Stimulated activated naive CD4-positive, alpha-beta T cell treated with Interleukin-2 at 50 U/mL for 16 hours (primary cell): ENCODE measurements at regions not wholly inside any gene's neighbourhood (a gene's known extent, or its start where the extent isn't known, plus 50 kb on each side); places are given as distances from the start of the nearest gene placed in this dataset.

Experiments
- DNase-seq: peaks from one replicate; lab custom pipeline; 2025; lab: John Stamatoyannopoulos, UW

DNA sequence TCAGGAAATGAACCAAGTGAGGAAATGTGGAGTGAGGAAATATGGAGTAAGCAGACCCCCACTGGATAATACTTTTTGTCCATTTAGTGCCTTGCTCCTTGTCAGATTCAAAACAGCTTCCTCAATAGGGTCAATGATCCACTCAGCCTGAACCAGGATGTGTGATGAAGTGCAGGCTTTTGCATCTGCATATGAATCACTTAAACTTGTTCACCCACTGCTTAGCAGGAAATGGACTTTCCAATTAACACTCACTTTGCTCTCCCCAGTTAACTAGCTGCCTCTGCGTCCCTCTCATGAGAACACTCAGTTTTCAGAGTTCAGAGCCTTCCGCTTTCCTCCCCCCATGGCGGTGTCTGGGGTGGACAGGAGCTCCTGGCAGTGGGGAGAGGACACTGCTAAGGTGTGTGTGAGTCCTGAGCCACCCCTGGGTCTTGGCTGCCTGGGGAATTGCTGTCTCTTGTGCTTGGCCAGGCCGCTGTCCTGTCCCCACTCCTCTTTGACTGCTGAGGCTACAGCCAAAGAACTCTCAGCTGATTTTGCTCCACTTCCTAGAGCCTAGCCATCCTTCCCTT lies 621.8 kb downstream of the CDH26 start:
- no peak for DNase-seq

DNA sequence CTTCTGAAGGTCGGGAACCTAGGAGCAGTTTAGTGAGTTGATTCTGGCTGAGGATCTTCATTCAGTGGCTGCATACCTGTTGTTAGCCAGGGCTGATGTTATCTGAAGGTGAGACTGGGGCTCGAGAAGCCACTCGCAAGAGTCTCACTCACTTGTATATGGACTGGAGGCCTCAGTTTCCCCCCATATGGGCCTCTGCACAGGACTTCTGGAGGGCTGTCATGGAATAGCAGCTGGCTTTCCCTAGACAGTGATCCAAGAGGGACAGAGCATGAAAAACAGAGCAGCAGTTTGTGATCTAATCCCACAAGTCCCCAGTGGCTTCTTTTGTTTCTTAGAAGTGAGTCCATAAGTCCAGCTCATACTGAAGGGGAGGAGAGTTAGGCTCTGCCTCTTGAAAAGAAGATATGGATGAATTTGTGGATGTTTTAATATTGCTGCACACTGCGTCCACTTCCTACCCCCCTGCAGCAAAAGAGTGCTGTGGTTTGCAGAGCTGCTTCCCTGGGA lies 623.4 kb downstream of the CDH26 start:
- DNase-seq = no peak

DNA sequence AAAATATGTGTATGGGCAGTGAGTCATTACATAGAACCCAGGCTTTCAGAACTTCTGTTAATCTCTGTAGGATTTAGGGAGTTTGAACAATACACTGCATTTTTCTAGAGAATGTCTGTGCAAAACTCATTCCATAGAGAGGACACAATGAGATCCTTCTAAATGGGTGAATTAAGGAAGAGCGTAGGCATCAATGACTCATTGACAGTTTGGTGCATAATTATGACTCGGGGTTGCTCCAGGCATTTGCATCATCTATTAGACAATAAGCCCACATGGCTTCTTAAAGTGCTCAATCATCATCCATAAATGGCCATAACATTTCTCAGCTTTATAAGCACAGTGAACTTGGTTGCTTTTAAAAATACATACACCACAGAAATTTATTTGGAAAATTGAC lies 625.5 kb downstream of the CDH26 start:
- no peak for DNase-seq

DNA sequence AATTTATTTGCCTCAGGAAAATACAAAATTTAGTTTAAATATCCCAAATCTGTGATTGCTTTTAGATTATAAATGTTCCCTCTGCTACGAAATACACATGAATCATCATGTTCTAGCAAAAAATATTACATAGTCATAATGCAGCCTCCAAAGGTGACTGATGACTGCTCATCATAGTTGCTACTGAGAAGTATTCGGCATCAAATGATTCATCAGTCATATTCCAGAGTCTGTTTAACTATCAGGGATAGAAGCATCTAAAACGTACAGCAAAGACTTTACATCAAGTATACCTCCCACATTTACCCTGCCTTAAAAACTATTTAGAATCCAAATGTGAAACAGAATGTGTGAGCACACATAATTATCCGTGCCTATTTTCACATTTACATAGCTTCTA lies 626.0 kb downstream of the CDH26 start:
- no peak for DNase-seq

DNA sequence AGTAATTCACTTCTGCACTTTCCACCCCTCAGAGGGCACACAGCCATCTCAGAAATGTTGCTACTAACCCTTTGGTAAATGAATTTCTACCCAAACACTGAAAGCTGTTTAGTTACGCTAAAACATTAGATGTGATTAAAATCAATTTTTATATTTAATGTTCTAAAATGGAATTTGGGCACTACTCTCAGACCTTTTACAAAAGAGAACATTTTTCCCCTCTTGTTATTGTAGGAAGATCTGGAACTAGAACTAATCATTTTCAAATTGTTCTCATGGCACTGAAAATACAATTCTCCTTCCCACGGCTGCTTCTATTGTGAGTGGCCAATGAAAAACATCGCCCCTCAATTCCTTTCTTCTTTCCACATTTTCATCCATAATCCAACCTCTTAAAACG lies 627.4 kb downstream of the CDH26 start:
- DNase-seq = no peak

DNA sequence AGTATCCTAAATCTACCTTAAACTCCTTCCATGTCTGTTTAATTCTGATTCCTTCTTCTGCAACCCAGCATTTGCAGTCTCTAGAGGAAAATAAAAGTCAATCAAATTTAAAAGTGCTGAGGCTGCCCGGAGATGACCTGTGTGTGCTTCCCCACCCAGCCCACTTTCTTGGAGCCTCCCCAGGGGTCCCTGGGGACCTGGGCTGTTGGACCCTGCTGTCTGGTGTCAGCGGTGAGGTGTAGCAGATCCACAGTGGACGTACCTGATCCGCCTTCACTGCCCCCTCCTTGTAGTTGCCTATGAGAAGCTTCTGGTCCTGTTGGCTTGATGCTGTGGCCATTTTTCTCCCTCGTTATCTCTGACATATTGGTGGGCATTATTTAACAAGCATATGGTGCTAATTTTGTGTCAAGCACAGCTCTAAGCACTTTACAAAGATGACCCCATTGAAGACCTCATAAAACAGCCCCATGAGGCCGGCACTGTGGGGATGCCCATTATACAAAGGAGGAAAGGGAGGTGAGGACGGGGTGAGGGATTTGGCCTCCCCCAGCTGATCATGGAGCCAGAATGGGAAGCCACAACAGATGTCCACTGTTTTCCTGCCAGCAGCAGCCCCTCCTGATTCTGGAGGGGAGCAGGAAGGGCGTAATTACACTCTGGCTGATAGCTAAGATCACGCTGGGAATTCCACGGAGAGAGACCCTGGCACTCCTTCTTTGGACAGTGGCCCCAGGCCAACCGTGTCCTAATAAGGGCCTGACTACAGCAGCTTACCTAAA lies 628.2 kb downstream of the CDH26 start:
- DNase-seq = no peak

DNA sequence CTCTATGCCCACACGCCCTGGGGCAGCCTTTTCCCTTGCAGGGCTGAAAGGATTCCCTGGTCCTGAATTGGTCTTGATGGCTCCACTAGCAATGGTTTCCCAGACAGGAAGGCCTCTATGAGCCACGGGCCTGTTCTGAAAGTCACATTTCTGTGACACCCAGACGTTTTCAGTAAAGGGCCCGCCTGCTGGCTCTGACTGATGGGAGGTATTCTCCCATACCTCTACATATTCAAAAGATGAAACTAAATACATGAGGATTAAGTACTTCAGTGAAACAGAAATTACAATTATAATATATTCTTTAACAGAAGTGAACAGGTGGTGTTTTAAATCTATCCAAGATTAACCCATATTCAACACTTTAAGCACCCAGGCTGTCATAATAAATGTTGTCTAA lies 629.8 kb downstream of the CDH26 start:
- no peak for DNase-seq

DNA sequence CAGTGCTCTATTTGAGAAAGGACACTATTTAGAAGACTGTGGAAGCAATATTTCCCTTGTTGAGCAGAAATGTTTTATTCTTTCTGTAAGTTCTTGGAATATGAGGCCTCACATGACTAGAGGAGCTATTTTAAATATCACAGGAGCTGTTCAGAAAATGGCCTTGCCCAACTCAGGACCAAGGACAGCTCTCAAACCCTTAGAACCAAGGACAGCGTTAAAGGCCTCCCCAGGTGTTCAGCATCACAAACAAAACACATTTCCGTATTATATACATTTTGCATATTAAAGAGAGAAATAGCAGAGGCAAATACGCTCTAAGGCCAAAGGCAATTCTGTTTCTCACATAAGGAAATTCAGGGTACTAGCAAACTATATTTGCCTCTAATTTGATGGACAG lies 631.4 kb downstream of the CDH26 start:
- DNase-seq = no peak

DNA sequence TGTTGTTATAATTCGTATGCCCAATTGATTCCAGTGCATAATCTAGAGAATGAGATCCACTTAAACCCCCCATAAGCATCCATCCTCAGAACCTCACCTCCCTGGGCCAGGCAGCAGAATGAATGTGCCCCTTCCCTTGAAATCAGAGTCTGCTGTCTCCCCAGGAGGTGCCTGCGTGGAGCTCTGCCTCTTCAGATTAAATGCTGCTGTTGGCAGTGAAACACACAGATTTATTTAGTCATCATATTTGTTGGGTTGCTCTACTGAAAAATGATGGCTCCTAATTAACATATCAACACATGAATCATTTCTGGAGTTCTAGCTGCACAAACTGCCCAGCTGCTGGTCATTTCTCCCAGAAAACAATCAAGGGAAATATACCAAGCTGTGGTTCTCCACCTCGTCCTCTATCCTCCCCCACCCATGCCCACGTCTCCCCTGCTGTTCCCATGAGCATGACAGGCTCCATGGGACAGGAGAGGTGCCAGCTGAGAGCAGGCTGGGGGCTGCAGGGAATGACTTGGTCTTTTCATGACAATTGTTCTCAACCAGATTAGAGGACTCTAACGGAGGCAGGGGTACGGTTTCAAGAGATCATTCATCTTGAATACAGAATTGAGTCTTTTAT lies 633.1 kb downstream of the CDH26 start:
- no peak for DNase-seq

DNA sequence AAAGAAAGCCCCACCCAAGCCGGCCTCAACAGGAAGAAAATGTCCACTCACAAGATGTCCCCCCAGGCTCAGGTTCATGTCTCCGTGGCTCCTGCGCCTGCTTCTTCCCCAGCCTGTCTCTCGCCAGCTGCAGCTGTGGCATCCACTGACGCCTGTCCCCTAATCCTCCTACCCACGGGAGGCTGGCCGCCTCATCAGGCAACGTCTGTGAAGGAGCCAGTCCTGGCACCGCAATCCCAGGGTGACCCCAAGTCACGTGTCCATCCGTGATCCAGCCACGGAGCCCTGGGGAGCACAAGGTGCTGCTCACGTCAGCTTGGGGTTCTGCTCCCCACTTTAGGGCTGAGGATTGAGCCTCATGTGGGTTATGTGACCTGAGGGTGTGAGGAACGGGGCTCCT lies 640.3 kb downstream of the CDH26 start:
- no peak for DNase-seq

DNA sequence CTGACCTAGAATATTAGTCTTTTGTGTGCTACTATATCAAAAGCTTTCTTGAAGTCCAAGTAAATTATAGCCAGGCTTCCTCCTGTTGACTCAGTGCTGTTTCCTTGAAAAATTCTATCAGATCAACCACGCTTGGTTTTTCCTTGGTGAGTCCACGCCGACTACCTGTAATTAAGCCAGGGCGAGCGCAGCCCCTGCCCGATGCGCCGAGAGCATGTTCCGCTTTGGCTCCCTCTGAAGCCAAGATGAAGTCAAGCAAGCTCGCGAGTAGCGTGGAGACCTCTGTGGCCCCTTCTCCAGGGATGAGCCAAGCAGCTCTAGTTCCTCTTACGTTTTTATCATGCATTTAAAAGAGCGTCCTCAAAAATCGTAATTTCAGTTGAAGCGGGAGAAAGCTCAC lies 641.2 kb downstream of the CDH26 start:
- no peak for DNase-seq

DNA sequence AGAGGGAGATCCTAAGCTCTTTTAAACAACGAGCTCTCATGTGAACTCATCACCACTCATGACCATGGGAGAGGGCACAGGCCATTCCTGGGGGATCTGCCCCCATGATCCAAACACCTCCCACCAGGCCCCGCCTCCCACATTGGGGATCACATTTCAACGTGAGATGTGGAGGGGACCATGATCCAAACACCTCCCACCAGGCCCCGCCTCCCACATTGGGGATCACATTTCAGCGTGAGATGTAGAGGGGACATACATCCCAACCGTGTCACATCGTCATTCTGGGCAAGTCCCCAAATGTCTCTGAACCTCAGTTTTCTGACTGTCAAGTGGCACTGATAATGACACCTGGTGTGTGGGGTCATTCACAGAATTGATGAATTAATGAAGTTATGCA lies 641.8 kb downstream of the CDH26 start:
- no peak for DNase-seq

DNA sequence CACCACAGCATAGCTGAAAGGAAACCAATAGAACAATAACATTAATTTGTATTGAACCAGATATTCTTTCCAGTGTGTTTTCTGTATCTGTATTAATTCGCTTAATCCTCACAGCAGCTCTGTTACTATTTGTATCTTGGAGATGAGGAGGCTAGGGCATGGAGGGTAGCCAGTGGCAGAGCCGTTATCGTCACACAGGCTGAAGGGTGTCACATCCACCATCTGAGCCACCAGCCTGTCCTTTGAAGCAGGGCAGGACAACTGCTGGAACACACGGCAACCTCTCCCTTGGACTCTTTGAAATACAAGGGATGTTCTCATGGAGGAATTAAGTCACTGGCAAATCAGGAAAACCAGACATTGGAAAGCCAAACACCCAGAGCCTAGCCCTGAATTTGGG lies 628.0 kb upstream of the CDH4 start:
- no peak for DNase-seq

DNA sequence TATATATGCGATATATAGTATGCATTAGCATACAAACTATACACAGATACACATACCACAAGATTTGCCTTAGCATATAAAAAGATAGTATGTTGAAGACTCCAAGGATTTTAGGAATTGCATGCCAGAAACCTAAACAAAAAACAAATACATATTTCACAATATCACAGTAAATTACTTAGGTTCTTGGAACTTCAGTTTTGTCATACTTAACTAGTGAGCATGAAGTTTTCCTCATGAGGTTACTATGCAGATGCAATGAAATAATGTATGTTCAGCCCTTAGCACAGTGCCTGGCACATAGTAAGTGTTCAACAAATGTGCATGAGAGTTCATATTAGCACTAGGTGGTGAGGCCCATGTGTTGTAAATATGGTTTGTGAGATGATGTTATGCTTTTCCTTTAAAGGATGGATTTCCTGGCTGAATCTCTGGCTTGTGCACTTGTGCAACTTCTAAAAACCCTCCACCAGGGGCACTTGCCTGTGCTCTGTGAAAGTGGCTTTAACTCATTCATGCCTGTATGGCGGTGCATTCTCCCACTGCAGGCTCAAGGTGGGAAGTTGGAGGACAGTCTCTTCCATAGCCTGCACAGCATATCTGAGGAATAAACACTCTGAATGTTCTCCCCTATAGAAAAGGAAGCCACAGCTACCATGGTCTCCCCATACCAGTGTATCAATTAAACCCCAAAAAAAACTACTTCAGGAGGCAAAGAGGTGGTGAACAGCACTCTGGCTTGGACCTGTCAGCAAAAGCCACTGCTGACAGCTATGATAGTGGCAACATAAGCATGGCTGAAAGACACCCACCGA lies 624.1 kb upstream of the CDH4 start:
- DNase-seq = no peak

DNA sequence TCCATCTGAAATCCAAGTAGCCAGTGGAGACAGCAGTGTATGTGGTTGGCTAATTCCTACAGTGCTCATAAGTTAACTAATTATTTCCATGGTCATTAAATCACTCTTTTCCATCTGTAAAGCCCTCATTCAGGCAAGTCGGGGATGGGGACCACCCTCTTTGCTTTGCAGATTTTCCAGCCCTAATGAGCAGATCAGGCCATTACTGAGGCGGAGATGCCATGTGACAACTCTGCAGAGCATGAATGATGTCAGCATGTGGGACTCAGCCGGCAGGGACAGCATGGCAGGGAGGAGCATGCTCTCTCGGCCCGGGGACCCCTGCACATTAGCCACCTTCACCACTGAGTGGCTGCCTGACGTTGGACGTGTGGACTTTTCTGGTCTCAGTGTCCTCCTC lies 623.3 kb upstream of the CDH4 start:
- no peak for DNase-seq

DNA sequence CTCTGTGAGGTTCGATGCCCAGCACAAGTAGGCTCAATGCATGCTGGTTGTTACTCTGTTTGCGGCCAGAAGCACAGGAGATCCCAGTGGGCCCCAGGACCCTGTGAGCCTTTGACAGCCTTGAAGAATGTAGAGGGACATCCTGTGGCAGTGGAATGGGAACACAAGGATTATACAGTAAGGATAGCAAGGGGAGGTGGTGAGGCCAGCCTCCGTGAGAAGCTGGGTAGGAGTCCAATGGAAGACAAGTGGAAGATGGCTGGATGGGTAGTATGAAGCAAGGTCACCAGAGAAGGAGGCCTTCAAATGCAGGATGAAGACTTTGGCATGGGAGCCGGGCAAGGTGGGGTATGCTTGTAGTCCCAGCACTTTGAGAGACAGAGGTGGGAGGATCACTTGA lies 622.9 kb upstream of the CDH4 start:
- DNase-seq = no peak

DNA sequence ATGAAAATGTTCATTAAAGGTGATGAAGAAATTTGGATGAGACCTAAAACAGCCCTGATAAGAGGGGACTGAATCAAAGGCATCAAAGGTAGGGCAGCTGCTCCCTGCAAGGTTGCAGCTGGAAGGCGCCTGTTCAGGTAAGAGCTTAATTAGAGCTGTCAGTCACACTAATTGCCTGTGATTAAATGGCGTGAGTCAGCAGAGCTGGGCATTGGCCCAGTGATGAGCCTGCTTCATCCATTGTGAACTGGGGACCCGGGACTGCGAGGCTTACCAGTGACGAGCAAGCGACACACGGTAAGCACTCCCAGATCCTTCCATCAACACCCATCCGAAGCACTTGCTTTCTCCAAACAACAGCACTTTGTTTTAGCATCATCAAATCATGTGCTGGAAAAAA lies 621.5 kb upstream of the CDH4 start:
- no peak for DNase-seq

DNA sequence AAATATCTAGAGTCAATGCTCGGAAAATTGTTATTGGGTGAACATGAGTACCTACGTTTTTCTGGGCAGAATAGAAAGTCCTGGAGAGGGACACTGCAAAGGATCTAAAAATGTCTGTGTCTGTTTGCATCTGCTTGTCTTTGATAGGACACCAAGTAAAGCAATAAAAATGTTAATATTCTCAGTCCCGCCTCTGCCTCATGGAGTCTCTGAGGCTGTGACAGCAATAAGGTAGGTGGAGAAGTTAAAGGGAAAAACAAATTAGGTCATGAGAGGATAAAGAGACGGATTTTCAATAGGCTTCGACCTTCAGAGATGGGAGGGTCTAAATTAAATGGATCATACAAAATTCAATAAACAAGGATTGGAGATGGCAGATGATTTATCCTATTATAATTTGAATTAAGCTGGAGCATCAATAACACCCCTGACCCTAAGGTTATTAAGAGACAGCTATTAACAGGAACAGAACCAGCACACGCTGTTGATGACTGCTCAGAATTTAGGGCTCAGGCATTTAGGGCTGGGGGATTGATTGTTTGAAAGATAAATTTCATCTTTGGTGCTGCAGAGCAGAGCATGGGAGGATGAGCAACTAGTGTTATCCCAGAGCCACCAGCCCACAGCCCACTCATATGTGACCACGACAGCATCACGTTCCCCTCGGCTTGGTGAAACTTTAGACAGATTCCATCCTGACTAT lies 620.3 kb upstream of the CDH4 start:
- no peak for DNase-seq

DNA sequence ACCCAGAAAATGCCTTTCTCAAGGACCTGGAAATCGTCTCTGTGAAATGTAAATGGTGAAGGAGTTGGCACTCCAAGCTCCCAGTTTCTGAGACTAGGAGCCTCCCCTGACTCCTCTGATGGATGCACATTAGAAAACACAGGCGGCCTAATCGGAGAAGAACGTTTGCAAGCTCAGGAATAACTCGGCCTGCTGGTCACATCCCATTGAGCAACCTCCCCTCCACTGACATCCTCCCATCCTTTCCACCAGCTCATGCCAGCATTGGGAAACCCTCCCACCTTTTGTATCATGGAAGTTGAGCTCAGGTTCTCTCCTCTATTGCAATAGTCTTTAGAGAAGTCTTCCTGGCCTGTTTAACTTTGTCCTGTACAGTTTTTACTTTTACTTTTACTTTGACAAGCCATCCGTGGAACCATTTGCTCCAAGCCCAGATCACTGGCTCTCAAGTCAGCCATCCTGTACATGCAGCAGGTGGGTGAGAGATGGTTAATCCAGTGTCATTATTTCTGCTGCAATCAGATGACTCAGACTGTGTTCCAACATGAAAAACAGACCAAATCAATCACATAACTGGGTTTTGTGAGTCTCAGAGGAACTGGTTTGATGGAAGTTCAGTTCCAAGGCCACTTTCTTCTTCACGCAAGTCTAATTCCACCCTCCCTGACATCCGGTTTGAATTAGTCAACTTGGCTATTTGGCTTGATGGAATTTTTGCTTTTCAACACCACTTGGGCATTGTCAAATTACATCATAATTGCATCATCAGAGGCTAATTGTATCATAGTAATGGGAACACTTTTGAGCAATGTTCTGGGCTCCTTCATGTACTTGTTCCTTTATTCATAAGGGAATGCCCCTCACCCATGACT lies 619.4 kb upstream of the CDH4 start:
- no peak for DNase-seq

DNA sequence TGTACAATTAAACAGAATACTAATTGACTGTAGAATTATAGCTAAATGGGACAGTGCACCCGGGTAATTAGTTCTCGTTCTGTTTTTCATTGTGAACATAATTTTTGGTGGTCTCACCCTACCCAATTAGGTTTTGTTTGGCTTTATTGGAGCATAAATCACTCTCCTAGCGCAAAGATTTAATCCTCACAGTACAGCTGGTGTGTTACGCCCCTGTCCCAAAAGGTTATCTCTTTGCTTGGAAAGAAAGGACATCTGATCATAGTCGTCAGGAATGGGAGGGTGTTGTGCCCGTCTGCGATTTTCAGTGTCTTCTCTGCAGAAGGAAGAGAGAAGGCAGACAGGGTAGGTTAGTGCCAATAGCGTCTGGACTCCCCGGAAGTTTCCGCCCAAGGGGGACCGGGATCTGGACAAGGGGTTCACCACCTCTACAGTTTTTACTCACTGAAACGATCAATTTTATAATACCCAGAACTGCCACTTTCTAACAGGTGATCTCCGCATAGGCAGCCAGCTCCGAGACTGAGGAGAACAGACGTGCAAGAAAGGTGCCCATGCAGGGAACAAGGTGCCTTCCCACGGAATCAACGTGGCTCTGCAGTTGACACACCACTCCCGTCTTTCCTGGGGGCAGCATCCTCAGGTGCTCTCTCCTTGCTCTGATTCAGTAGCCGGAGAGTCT lies 617.4 kb upstream of the CDH4 start:
- no peak for DNase-seq
